HG03354 (cell line): ENCODE measurements at regions not wholly inside any gene's neighbourhood (a gene's known extent, or its start where the extent isn't known, plus 50 kb on each side); places are given as distances from the start of the nearest gene placed in this dataset.
"Not testable (repeated sequence)": the region's sequence is repeated elsewhere in the genome, so short reads cannot be mapped to it uniquely, and the experiment has no call there.

Experiments used
- ATAC-seq: cut with Tn5 transposase; IDR thresholded peaks from one replicate; pipeline ENCODE4 v1.9.1; 2021; ENCODE audit warnings: mild to moderate bottlenecking; ENCODE audit not compliant: unreplicated experiment, poor library complexity, severe bottlenecking

DNA sequence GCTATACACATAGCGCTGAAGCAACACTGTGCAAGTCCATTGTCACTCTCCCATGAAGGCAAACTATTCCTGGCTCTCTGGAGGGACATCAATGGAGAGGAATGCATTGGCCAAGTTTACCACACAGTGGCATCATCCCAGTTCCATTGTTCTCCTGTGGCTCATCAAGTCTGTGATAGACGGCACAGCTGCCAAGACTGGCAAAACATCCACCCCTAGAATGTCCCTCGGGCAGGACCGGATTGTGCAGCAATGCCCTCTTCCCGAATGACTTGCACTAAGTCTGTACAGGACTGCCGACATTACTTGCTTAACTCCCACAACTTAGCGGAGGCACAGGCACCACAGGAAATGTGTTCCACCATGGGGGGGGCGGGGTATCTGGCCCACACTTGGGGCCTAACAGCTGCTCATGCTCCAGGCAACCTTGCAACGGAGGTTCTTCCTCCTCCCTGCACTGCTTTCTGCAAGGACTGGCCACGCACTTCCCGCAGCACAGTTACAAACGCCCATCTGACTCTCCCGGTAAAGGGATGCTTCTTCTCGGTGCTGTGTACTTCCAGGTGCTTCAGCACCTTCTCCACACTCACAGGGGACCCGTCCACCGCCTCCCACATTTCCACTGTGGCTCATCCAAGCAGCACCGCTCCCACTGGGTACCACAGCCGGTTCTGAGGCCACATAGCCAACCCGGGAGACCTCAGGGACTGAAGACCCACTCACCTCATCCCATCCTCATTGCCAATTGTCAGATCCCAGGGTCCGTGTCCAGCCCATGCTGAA, 1309.6 kb upstream of the RAG2 start:
- ATAC-seq, result no peak

DNA sequence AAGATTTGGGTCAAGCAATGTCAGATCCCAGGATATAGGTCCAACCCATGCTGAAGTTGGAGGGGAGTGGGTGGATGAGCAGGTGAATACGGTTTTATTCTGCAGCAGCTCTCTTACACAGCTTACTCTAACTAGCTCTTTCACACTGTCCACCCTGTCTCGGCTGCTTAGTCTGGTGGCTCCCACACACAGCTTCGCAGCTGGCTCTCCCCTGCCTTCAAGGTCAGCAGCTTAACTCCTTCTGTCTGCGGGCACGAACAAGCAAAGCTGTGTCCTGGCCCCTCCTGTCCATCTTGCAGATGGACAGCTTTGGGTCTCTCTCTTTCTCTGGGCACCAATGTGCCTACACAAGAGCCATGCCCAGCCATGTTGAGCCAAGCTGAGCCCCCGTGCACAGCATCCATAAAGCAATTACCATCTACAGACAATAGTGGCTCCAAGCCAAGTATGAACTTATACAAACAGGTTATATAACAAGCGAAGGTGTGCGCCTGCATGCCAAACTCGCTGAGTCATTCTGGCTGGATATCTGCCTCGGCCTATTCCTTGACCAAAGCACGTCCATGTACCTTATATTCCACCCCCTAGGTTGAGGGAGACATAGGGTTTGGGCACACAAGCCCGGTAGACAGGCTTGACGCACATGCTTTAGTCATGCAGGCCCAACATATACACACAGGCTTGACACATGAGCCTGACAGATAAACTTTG, 1307.8 kb upstream of the RAG2 start:
- no peak for ATAC-seq

DNA sequence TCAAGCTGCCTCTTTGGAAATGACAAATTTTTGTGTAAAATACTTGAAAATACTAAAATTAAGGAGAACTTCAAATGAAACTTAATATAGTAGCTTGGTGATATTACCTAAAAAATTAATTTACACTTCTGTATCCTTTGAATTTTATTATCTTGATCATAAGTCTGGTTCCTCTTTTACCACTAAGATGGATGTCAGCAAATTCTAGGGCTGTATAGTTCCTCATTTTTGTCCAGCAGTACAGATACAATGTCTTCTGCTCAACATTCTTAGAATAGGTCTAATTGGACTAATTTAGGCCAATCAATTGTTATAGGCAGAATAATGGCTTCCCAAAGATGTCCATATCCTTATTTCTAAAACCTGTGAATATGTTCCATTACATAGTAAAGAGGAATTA, 1298.0 kb upstream of the RAG2 start:
- no peak for ATAC-seq

DNA sequence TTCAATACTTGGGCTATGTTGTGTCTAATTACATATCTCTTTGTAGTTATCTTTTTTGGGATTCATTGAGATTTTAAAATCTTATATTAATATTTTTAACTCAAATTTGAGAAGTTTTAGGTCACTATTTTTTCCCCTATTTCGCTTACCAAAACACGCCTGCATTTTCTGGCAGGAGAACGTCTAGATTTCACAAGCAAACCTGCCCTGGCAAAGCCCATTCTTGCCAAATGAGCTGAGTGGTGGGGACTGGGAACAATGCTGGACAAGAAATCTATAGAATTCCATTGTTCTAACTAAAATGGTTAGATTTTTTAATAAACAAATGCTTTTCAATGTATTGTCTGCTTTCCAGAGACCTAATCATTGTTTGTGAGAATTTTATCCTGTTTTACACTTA, 1283.7 kb upstream of the RAG2 start:
- no peak for ATAC-seq

DNA sequence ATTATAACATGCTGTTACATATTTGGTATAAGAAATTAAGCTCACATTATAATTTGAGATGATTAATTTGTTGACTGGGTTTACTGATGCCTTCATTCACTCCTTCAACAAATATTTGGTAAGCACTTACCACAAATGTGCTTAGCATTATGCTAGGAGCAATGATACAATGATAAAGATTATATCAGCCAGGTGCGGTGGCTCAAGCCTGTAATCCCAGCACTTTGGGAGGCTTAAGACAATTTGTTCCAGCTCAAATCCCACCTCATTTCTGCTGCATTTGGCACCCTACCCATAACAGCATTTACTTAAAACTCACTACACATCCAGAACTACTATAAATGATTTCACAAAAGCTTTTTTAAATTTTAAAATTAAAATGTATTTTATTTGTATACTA, 1263.6 kb upstream of the RAG2 start:
- ATAC-seq, result no peak

DNA sequence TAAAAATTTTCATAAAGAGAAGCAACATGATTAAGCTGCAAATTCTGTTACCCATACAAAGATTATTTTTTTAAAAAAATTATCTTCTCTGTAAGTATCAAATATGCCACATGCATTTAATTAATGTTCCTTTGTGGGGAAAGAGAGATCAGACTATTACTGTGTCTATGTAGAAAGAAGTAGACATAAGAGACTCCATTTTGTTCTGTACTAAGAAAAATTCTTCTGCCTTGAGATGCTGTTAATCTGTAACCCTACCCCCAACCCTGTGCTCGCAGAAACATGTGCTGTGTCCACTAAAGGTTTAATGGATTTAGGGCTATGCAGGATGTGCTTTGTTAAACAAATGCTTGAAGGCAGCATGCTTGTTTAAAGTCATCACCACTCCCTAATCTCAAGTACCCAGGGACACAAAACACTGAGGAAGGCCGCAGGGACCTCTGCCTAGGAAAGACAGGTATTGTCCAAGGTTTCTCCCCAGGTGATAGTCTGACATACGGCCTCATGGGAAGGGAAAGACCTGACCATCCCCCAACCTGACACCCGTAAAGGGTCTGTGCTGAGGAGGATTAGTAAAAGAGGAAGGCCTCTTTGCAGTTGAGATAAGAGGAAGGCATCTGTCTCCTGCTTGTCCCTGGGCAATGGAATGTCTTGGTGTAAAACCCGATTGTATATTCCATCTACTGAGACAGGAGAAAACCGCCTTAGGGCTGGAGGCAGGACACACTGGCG, 1260.9 kb upstream of the RAG2 start:
- not testable (repeated sequence) for ATAC-seq

DNA sequence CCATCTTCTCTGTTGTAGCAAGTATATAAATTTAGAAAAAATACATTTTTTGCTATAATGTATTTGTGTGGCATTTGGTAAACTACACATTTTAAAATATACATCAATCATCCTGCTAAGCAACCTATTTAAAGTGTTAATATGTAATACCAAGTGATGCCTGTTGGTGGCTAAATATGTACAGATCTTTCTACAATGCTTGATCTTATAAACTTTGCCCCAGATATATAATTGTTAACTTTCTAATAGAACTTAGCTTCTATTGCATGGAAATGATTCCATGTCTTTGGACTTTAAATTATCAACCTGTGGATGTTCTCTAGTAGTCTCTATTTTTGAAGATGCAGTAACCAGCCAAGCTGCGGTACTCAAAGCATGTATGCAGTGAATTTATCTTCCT, 1260.4 kb upstream of the RAG2 start:
- no peak for ATAC-seq

DNA sequence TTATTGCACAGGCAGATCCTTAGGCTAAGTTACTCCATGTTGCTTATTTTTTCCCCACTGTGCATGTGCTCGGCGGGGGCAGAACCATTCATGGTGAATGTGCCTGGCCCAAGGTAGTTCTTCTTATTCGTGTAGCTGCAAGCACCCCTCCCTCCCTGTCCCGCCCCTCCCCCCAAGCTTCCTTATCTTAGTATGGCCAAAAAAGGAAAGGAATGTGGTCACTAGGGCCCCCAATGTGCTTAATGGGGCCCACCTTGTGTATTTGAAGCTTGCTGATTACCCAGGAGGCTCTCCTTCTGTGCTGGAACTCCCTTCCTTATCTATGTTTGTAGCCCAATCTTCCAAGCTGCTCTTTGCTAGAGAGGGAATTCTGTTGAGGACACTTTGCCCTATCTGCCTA, 1259.7 kb upstream of the RAG2 start:
- ATAC-seq, result no peak

DNA sequence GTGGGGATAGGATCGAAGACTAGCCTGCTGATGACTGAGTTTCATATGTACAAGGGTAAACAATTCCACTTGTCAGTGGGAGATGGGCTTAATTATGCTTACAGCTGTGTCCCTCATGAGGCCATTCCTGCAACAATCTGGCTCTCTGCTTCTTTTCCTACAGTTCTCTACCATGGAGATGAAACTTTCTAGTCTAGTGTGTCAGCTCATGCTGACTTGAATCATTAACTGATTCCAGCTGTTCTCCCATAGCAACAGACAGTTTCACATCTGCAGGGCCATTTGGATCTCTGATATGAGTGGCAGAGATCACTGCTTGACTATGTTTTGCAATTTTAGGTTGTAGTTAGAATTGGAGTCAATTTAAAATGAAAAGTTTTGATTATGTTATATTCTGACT, 1251.7 kb upstream of the RAG2 start:
- no peak for ATAC-seq

DNA sequence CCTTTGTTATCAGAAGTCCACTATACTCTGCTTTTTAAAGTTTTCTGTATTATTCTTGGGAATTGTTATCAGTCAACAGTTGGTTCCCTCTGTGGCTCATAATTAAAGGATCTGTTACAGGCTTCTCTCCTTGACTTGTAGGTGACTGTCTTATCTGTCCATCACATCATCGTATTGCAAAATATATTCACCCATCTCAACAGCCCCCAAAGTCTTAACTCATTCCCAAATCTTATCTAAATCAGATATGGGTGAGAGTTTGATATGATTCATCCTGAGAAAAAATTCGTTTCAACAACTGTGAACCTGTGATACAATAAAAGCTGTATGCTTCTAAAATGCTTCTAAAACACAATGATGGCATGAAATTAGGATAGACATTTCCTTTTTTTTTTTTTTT, 1245.6 kb upstream of the RAG2 start:
- no peak for ATAC-seq

DNA sequence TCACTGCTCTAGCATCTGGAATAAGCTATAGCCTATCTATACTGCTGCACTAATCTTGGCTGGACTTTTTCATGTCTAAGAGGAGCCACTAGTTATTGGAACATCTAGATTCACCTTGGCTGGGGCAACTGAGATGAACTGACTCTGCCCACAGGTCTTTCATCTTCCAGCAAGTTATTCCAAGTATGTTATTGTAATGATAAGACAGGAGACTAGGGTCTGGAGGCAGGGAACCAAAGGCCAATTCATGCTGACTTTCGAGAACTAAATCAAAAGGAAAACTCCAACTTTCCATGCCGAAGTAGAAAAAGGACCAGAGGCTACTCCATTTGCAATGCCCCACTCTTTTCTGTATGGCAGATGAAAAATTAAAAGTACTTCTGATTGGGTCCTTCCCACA, 1243.0 kb upstream of the RAG2 start:
- ATAC-seq, result no peak

DNA sequence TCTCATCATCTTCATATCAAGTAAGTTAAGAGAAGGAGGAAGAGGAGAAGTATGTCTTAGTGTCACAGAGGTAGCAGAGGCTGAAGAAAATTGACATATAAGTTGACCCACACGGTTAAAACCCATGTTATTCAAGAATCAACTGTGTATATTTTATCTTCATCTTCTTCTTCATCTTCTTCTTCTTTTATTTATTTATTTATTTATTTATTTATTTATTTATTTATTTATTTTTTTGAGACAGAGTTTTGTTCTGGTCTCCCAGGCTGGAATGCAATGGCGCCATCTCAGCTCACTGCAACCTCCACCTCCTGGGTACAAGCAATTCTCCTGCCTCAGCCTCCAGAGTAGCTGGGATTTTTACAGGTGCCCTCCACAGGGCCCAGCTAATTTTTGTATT, 1242.3 kb upstream of the RAG2 start:
- not testable (repeated sequence) for ATAC-seq

DNA sequence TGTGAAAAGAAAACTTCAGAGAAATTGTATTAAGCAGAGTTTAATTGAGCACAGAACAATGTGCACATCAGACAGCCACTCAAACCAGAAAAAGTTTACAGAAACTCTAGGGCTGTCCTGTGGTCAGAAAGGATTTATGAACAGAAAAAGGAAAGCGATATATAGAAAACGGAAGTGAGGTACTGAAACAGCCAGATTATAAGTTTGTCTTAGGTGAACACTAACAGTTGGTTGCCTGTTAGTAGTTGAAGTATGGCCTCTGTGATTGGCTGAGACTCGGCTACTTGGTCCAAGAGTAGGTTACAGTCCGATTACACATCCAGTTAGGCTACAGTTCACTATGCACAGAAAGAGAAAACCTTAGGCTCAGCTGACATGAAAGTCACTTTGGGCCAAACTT, 1232.5 kb upstream of the RAG2 start:
- ATAC-seq, result no peak

DNA sequence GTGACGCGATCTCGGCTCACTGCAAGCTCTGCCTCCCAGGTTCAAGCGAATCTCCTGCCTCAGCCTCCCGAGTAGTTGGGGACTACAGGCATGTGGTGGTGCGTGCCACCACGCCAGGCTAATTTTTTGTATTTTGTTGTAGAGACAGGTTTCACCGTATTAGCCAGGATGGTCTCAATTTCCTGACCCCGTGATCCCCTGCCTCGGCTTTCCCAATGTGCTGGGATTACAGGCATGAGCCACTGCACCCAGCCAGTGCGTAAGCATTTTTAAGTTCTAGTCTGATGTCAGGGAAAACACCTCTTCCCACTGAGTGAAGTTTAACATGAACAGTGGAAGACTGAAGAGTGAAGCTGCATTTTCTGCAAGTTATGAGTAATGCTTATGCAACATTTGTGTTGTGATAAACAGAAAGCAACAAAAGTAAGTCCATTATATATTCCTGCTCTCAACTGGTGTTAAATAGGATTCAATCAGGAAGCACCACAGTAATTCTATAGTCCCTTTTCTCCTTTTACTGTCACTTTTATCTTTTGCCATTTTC, 1219.8 kb upstream of the RAG2 start:
- no peak for ATAC-seq

DNA sequence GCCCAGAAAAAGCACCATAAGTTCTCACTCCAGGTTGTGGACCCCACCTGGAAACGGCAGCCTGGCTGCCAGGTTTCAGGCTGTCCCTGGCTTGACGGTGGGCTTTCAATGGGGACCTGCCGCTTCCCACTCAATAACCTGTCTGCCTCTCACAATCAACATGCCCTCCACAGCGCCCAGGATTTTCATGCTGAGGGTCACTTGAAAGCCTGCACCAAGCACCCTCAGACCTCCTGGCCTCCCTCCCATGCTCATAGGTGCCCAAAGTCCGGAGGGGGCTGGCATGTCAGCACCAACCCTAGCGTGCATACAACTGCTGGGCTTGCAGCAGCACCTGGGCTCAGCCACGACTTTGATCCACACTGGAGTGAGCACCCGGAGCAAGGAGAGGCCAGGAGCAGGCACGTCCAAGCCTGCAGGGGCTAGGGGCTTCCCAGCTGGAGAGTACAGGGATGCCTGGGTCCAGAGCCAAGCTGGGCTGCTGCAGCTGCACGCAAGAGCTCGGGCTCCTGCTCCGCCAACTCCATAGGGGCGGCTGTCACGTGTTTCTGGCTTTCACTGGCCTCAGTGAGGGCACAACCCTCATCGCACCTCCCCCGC, 1214.3 kb upstream of the RAG2 start:
- ATAC-seq, result no peak

DNA sequence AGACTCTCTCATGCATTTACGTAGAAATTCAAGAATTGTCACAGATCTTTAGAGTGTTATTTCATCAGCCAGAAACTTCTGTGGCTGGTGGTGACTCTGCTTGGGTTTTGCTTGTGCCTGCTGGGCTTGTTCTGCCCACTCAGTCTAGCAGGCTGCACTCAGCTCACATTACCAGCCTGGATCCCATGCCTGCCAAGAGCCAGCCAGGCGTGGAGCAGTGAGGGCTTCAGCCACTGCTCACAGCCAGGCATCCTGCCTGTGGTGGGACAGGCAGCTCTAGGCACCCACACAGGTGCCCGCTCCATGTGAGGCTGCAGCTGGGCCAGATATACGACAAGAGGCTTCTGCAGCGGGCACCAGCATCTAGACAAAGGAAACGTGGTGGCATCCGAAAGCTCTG, 1213.3 kb upstream of the RAG2 start:
- ATAC-seq, result no peak

DNA sequence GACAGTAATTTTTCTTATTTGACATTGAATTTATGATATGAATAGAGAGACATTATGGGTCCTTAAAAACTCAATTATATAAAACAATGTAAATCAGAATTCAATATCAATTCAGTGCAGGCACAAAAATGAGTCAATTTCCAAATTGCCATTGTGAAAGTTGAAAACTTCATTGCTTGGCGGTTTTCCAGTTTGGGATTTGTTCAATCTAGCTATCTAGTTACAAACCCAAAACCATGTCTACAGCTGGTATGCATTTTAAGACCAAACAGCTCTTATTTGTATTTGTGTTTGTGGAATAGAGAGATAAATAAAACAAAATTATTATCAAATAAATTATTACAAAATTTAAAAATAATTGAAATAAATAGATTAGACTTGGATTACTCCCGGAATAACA, 1206.6 kb upstream of the RAG2 start:
- no peak for ATAC-seq

DNA sequence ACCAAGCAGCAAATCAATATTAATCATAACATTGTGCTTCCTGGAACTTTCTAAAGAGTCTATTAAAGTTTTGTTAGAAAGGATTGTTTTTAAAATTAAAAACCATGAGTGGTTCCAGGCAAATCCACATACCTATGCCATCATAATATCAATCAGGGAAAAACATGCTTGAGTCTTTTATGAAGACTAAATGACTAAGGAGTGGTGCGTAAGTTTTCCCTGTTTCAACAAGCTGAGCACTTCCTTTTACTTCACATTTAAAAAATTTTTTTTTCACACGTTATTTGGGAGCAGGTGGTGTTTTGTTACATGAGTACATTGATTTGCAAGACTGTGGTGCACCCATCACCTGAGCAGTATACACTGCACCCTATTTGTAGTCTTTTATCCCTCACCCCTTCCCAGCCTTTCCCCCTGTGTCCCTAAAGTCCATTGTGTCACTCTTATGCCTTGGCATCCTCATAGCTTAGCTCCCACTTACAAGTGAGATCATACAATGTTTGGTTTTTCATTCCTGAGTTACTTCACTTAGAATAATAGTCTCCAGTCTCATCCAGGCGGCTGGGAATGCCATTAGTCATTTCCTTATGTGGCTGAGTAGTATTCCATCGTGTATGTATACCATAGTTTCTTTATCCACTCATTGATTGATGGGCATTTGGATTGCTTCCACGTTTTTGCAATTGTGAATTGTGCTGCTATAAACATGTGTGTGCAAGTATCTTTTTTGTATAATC, 1190.3 kb upstream of the RAG2 start:
- no peak for ATAC-seq

DNA sequence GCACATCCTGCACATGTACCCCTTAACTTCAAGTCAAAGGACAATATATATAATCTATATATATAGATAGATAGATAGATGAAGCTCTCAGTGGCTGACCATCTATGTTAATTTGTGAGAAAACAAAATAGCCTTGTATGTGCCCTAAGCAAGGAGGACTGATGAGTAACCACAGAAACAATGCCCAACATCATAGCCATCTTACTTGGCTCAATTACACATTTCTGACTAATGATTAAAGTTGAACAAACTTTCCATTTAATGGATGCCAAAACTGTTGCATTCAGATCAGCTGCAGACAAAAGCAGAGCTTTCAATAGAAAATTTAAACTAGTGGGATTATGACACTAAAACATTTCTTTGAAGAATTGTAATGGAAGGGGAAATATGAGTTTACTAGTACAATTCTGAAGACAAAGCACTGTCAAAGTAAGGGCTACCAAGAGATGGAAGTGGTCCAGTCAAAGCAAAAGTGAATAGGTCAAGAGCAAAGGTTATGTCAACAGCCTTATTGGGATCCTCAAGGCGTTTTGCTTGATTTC, 1188.2 kb upstream of the RAG2 start:
- no peak for ATAC-seq
